ENCODE measurements at regions not wholly inside any gene's neighbourhood (a gene's known extent, or its start where the extent isn't known, plus 50 kb on each side); places are given as distances from the start of the nearest gene placed in this dataset.

DNA sequence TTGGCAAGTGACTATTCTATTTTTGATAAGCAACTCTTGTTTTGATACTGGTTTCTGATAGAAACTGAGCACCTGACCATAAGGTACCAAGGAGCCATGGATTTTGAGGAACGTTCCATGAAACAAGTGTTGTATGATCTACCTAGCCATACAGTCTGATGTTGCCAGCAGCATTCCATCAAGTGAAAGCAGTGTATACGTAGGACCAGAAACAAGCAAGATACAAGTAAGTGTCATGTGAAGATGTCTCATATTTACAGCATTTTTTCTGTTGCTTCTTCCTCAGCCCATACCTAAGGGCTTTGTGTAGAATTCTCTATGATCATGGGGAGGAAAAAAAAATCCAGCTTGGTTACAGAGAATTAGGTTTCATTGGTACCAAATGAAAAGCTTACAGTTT, 55.6 kb upstream of the RABGAP1L start:
- TF ChIP-seq, protein P1, sequence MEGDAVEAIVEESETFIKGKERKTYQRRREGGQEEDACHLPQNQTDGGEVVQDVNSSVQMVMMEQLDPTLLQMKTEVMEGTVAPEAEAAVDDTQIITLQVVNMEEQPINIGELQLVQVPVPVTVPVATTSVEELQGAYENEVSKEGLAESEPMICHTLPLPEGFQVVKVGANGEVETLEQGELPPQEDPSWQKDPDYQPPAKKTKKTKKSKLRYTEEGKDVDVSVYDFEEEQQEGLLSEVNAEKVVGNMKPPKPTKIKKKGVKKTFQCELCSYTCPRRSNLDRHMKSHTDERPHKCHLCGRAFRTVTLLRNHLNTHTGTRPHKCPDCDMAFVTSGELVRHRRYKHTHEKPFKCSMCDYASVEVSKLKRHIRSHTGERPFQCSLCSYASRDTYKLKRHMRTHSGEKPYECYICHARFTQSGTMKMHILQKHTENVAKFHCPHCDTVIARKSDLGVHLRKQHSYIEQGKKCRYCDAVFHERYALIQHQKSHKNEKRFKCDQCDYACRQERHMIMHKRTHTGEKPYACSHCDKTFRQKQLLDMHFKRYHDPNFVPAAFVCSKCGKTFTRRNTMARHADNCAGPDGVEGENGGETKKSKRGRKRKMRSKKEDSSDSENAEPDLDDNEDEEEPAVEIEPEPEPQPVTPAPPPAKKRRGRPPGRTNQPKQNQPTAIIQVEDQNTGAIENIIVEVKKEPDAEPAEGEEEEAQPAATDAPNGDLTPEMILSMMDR (conservative IDR thresholded peaks at IDR 0.05): no peak
- TF ChIP-seq ZFX (IDR thresholded peaks at IDR 0.05): no peak

Measured in C4-2B (cell line).